GM19463 (cell line): ENCODE measurements at regions not wholly inside any gene's neighbourhood (a gene's known extent, or its start where the extent isn't known, plus 50 kb on each side); places are given as distances from the start of the nearest gene placed in this dataset.
"Not testable (repeated sequence)": the region's sequence is repeated elsewhere in the genome, so short reads cannot be mapped to it uniquely, and the experiment has no call there.

Experiments used
- ATAC-seq: cut with Tn5 transposase; IDR thresholded peaks from one replicate; pipeline ENCODE4 v1.9.1; 2021; ENCODE audit warnings: mild to moderate bottlenecking, moderate library complexity; ENCODE audit not compliant: unreplicated experiment

DNA sequence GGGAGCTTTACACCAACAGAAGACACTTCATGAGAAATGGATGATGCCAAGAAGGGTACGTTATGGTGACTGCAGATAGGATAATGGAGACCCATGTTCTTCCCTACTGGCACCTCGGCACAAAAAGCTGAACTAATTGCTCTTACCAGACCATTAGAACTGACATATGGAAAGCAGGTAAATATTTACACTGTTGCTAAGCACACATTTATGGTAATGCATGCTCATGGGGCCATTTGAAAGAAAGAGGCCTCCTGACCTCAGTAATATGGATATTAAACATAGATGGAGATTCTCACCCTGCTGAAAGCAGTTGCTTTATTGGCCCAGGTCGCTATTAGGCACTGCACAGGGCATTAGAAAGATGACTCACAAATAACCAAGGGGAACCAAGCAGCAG lies 1759.6 kb downstream of the C4orf33 start:
- no peak for ATAC-seq

DNA sequence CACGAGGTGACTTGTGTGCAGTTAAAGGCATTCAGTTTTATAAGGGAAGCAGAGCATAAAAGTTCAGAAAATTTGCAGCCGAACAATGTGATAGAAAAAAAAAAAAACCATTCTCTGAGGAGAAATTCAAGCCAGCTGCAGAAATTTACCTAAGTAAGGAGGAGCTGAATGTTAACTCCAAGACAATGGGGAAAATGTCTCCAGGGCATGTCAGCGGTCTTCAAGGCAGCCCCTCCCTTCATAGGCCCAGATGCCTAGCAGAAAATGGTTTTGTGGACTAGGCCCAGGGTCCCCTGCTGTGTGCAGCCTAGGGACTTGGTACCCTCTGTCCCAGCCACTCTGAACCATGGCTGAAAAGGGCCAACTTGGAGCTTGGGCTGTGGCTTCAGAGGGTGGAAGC lies 1764.0 kb downstream of the C4orf33 start:
- ATAC-seq = no peak

DNA sequence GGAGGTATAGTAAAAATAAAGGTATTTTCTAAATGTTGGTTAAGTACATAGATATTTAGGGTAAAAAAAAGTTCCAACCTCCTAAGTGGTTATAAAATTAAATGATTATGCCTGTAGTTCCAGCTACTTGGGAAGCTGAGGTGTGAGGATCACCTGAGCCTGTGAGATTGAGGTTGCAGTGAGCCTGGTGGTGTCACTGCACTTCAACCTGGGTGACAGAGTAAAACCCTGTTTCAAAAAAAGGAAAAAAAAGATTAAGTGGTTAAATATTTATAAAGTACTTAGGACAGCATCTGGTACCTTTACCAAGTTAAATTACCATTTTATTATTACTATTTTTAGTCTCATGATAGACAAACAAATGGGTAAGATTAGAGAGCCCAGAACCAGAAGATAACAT lies 1801.0 kb downstream of the C4orf33 start:
- ATAC-seq = no peak

DNA sequence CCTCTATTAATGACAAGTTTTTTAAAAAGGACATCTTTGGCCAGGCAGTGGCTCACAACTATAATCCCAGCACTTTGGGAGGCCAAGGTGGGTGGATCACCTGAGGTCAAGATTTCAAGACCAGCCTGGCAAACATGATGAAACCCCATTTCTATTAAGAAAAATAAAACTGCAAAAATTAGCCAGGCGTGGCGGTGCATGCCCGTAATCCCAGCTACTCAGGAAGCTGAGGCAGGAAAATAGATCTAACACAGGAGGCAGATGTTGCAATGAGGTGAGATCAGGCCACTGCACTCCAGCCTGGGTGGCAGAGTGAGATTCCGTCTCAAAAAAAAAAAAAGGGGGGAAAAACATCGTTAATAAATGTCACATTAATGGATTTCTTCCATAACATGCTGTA lies 1805.4 kb downstream of the C4orf33 start:
- no peak for ATAC-seq

DNA sequence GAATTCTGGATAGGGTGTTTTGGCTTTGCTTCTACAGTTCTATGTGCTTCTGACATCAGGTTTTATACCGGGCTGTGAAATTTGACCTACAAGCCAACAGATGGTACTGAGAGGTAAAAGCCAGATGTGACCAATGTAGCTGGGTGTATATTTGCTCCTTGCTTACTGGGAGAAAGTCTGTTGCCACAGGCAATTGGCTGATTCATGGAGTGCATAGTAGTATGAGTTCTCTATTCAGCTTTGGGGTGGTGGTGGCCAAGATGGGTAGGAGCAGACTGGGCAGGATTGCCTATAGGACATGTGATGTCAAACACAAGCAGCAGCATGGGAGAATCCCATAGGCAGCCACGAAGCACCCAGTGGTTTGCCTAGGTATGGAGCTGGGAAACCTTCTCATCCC lies 1827.0 kb downstream of the C4orf33 start:
- no peak for ATAC-seq

DNA sequence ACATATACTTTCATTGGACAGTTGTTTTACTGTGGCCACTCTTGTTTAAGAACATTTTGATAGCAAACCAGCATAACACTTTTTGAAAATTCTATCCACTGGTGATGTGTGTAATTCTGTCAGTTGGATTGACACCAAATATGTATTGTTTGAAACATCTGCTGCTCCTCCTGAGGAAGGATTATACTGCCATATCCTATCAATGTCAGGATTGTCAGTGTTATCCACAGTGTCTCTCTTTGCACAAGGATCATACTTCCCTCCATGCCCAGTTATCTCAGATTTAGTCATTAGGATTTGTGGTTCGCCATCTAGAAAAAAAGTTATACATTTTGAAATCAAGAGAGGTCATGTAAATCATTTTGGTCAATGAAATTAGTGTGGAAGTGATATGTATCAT lies 1859.6 kb downstream of the C4orf33 start:
- no peak for ATAC-seq

DNA sequence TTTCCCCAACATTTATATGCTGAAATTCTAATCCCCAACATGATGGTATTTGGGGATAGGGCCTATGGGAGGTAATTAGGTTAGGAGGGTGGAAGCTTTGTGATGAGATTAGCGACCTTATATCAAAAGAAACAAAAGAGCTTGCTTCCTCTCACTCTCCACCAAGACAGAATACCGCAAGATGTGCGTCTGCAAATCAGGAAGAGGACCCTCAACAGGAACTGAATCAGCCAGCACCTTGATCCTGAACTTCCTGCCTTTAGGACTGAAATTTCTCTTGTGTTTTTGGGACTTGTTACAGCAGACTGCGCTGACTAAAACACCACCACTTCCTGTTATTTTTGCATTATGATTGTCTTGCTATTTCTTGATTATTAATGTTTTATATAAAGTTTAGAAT lies 1889.4 kb downstream of the C4orf33 start:
- ATAC-seq = no peak

DNA sequence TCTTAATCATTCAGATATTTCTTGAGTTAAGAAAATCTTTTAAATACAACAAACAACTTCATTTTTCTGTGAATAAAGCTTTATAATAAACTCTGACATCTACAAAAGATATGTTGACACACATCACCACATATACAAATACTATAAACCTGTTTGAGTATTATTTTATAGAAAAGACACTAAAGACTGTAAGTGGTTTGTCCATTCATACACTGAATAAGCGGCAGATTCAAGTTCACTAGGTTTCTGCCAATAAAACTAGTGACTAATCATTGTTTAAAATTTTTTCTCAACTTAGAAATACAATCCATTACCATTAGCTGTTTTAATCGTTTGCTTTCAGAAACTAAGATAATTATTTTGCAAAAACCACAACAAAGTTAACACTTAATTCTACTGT lies 1900.0 kb downstream of the C4orf33 start:
- no peak for ATAC-seq

DNA sequence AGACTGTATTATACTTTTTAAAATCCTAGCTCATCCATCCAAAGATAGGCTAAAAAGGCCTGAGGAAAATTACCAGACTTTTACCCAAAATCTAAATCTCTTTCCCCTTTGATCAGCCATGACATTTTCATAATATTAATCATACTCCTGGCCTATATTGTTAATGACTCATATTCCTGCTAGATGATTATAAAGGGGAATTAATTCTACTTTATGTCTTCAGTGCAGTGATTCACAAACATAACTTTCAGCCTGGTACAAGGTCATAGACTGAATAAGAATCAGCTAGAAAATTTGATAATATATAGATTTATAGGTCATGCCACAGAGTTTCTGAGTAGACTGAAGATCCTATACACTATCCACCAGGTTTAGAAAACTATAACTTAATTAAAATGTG lies 1905.4 kb downstream of the C4orf33 start:
- no peak for ATAC-seq

DNA sequence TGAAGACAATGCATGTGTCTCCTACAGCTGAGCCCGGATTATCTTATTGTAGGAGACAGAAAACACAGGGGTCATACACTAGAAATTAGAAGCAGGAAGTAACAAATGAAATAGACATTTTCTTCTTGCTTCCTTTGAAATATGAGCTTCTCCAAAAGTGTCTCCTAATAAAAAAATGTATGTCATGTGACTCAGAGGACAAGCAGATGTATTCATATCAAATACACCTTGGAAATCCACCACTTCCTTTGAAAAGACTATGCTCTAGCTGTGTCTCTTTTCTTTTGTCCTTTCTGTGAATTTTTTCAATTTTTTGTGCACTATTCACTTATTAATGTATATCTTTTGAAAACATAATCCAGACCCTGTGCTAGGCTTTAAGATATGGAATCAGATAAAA lies 1906.2 kb downstream of the C4orf33 start:
- no peak for ATAC-seq

DNA sequence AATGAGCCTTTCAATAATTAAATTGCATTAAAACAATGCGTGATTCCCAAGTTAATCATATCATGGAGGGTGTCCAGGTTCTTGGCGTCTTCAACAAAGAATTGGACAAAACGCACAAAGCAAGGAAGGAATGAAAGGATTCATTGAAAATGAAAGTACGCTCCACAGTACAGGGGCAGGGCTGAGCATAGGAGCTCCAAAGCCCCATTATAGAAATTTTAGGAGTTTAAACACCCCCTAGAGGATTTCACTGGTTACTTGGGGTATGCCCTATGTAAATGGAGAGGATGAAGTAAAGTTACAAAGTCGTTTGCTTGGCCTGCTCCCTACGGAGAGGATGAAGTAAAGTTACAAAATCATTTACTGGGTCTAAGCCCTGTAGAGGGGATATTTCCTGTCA lies 1910.4 kb downstream of the C4orf33 start:
- no peak for ATAC-seq

DNA sequence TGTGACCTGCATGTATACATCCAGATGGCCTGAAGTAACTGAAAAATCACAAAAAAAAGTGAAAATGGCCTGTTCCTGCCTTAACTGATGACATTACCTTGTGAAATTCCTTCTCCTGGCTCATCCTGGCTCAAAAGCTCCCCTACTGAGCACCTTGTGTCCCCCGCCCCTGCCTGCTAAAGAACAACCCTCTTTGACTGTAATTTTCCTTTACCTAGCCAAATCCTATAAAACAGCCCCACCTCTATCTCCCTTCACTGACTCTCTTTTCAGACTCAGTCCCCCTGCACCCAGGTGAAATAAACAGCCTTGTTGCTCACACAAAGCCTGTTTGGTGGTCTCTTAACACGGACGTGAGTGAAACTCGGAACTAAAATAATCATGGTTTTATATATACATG lies 1916.0 kb downstream of the C4orf33 start:
- not testable (repeated sequence) for ATAC-seq

DNA sequence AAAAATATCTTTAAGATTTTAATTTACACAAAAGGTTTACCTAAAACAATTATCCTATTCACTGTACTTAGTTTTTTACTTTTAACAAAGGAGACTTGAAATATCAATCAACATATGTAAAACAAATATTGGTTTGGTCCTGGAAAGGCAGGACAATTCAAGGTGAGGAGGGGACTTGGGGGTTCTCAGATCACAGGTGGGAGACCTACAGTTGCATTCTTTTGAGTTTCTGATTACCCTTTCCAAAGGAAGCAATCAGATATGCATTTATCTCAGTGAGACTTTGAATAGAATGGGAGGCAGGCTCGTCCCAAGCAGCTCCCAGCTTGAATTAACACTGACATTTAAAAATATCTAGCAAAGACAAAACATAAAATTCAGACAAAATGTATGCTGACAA lies 1917.3 kb downstream of the C4orf33 start:
- ATAC-seq = no peak

DNA sequence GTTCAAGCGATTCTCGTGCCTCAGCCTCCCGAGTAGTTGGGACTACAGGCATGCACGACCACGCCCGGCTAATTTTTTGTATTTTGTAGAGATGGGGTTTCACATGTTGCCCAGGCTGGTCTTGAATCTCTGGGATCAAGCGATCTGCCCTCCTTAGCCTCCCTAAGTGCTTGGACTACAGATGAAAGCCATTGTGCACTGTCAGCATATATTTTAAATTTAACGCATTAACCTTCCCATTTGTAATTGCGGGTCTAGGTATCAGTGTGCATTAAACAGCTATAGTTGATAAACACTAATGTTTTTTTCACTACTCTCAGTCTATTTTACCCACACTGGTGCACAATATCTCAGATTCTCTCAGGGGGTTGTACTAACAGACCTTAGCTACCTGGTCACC lies 1930.8 kb downstream of the C4orf33 start:
- no peak for ATAC-seq

DNA sequence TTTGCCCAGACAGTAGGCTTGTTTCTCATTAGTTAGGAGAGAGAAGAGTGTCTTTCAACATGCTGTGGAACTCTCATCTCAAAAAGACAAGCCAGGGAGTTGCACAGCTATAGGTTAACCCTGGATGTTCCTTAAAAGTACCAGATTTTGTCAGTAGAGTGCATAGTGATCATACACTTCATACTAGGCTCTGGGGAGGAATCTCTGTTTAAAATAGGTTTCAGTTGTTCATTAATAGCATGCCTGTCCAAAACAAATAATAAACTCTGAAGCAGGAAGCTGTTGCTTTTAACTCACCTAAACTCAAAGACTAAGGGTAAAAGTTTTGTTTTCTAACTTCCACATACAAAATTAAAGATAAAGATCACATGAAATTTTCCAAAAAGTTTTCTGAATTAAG lies 1948.4 kb downstream of the C4orf33 start:
- ATAC-seq = no peak

DNA sequence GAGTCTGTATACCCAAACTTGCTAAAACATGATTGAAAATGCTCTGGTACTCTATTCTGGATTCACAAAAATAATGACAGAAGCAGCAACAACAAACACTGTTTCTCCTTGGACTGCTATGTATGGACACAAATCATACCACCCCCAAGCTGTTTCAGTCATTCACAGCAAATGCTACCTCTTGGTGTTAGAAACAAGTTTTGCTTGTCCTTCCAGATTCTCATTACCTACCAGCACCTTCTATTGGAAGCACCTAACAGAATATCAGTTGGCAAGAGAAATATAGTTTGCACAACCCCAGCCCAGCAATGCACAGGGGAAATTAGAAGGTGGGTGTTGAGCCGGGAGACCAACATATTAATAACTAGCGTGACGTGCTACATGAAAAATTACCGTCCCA lies 1950.9 kb downstream of the C4orf33 start:
- no peak for ATAC-seq

DNA sequence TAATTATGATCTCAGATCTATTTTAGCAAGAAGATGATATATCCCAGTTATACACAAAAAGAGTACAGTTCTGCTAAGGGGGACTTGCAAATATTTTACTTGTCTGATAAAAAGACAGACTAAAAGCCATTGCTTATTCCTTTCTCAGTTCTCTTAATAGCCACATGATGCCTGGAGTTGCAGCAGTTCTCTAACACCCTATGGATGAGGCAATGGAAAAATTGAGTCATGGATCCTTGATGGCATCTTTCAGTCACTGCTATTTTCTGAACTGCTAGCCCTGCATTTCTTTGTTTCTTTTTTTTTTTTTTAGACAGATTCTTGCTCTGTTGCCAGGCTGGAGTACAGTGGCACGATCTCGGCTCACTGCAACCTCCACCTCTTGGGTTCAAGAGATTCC lies 1956.7 kb downstream of the C4orf33 start:
- no peak for ATAC-seq

DNA sequence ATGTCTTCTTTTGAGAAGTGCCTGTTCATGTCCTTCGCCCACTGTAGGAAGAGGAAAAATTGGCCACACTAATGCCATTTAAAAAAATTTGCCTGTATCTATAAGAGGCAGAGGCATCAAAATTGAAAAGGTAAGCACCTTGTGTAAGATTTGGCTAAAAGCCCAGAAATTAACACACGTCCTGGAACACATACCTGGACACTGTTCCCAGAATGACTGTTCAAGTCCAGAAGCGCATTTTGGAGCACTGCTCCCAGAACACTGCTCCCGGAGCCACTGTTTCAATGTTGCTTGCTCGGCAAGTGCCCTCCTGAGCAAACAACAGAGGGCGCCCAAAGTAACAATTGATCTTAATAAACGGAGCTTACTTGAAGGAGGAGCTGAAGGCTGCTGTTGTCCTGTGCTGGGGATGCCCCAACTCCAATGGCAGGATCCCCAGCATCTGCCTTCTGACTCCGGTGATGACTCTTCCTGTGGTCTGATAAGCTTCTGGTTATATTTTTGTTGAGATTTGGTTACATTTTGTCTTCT lies 1958.6 kb downstream of the C4orf33 start:
- ATAC-seq = no peak

DNA sequence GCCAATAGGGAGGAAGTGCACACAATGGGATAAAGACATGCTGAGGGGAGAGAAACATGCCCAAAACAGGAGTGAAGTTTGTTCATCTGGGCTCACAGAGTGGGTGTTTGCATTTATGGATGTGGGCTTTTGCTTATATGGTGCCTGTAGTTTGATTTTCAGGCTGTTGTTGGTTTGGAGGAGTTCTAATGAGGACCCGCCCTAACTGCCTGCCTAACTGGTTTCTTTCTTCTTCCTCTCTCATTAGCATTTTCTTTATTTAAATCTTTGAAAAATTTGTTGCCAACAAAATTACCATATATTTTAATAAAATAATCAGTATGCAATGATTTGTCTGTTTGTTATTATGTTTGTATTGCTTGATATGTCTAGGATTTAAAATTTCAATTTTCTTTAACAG lies 1965.8 kb downstream of the C4orf33 start:
- no peak for ATAC-seq

DNA sequence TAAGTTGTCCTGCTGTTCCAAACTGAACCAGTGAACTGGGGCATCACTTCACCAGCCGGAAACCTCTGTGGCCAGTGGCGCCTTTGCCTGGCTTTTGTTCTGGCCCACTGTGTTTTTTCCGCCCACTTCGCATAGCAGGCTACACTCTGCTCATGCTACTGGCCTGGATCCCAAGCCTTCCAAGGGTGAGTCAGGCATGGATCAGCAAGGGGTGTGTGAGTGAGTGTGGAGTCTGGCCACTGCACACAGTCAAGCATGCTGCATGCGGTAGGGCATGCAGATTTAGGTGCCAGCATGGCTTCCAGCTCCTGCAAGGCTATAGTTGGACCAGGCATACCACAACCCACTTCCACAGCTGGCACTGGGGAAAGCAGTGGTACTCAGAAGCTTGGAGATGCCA lies 1967.9 kb downstream of the C4orf33 start:
- ATAC-seq = no peak

DNA sequence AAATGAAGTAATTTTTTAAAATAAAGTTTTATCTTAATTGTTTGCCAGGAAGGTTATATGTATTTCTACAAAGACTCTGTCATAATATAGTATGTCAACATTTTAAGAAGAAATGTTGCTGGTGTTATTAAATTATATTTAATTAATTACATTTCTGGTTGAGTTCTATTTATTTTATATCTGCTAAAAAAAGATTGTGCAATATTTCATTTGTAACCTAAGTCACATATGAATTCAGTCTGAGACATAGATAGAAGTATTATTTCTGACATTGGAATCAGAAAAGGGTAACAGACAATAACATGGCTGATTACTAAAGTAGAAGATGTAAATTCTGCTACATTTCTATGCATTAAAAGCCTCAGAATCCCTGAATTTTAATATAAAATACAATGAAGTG lies 1985.1 kb downstream of the C4orf33 start:
- ATAC-seq = no peak

DNA sequence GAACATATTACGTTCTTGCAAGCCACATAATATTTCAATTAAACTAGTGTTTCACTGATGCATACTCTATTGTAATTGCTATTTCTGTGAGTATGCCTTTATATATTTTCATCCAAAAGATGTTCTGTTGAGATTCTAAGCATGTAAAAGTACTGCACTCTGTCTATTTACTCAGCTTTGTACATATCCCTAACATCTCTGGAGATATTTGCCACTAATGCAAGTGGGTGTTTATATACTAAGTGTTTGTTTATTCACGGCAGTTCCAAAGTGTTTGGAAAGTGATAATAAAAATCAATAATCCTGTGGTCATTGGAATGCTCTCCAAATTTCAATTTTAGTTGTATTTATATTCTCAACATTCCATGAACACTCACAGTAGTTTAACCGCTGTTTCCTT lies 1989.0 kb downstream of the C4orf33 start:
- ATAC-seq = no peak

DNA sequence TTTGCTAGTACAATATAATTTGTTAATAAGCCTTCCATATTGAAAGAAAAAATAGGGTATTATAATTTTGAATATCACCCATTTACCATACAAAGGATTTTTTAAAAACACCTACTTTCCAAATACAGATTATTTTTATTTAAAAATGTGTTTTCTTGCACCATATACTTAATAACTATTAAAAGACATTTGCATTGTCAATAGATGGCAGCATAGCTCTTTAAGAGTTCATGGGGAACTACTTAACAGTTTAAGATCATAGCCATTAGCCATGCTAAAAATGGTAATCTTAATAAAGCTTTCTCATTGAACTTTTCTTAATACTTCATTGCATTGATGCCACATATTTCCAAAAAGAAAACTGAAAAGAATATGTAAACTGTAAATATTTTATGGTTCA lies 1995.9 kb downstream of the C4orf33 start:
- ATAC-seq = no peak

DNA sequence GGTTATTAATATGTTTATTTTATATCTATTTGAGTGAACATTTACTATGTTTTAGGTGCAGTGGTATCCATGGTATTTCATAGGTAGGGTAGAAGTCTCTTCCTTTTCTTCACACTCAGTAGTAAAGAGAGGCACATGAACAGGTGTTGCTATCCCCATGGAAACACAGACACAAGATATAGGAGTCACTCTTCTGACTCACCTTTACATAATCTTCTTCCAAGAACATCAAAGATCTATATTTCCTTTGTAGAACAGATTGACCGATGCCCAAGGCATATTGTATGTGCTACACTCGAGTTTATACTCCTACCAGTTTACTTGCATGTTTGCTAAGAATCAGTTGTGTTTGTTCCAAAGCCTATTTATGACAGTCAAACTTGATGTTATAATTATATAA lies 1997.4 kb downstream of the C4orf33 start:
- no peak for ATAC-seq
